Activated CD4-positive, CD25-positive, alpha-beta regulatory T cell treated with anti-CD3 and anti-CD28 coated beads, Interleukin-2, amount 50 U/mL, for 72 hours (primary cell): ENCODE measurements at regions not wholly inside any gene's neighbourhood (a gene's known extent, or its start where the extent isn't known, plus 50 kb on each side); places are given as distances from the start of the nearest gene placed in this dataset.
"Not testable (repeated sequence)": the region's sequence is repeated elsewhere in the genome, so short reads cannot be mapped to it uniquely, and the experiment has no call there.

Experiments used
- DNase-seq: peaks from one replicate; pipeline ENCODE4 v3.0.0; 2021

DNA sequence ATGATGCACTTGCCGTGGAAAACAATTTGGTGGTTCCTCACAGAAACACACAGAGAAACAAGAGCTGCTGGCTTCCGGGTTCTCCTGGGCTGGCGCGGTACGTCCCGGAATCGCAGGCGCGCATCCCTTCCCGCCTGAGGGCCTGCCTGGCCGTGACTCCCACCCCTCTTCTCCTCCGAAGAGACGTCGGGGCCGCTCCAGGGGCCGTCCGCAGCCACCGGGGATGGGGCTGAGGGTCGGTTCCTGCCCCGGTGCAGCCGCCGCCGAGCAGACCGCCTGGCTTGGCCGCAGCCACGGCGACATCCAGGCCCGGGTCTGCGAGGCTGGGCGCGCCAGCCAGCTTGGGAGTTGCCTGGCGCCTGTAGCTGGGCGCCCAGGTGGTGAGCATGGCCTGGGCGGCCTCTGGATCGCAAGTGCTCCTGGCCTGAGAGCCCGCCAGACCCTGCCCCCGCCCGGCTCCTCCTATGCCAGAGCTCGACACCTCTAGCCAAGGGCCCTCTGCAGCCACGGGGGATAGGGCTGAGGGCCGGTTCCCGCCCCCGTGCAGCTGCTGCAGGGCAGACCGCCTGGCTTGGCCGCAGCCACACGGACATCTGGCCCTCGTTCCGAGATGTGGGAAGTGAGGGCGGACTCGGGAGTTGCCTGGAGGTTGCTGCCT lies 1647.5 kb downstream of the SPATA31A7 start:
- not testable (repeated sequence) for DNase-seq

DNA sequence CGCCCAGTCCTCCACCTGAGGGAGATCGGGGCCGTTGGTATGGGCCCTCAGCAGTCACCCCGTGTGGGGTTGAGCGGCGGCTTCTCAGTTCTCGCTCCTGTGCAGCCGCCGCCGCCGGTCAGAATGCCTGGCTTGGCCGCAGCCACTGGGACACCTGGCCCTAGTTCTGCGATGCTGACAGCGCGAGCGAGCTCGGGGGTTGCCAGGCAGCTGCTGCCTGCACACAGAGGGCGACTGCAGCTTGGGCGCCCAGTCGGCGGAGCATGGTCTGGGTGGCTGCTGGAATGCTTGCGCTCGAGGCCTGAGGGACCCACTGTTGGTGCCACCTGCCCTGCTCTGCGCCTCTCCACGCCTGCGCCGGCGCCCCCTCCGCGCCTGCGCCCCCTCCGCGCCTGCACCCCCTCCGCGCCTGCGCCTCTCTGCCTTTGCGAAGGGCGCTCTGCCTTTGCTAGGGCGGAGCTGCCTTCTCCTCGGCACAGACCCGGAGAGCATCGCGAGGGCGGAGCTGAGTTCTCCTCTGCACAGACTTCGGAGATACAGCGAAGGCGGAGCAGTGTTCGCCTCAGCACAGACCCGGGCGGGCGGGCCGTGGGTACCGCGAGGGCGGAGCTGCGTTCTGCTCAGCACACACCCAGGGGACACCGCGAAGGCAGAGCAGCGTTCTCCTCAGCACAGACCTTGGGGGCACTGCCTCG lies 1648.3 kb downstream of the SPATA31A7 start:
- DNase-seq: peak; percentile 80

DNA sequence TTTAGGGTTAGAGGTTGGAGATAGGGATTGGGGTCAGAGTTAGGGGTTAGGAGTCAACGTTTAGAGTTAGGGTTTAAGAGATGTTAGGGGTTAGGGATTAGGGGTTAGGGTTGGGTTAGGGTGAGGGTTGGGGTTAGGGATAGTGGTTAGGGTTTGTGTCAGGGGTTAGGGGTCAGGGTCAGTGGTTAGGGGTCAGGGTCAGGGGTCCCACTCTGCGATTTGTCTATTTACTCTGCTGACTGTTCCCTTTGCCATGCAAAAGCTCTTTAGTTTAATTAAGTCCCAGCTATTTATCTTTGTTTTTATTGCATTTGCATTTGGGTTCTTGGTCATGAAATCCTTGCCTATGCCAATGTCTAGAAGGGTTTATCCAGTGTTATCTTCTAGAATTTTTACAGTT lies 1649.3 kb downstream of the SPATA31A7 start:
- not testable (repeated sequence) for DNase-seq

DNA sequence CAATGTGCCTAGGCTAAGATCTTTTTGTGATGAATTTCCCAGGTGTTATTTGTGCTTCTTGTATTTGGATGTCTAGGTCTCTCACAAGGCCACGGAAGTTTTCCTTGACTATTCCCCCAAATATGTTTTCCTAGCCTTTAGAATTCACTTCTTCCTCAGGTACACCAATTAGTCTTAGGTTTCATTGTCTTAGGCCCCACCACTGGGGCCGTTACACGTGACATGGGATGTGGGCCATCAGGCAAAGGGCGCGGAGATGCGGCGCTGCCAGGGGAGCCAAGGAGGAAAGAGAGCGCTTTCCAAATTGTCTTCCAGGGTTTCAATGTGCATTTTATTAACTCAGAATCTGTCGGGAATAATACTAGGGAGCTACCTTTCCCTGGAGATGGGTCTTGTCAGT lies 1653.3 kb downstream of the SPATA31A7 start:
- not testable (repeated sequence) for DNase-seq

DNA sequence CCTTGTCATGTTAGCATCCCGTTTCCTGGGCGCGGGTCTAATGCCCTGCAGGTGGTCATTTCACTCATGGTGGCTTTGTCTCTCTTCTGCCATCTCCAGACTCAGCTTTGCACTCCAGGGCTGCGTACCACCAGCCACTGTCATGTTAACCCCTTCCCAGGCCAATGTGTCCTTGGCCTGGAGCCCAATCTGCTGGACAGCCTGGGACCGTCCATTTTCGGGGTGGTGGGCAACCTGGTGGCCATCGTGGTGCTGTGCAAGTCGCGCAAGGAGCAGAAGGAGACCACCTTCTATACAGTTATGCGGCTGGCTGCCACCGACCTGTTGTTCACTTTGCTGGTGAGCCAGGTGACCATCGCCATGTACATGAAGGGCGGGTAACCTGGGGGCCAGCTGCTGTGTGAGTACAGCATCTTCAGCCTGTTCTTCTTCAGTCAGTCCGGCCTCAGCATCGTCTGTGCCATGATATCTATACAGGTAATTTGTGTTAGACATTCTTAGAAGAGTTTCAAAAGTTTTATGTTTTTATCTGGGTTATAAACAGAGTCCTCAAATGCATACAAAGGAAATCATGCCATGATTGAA lies 1654.0 kb downstream of the SPATA31A7 start:
- DNase-seq: not testable (repeated sequence)

DNA sequence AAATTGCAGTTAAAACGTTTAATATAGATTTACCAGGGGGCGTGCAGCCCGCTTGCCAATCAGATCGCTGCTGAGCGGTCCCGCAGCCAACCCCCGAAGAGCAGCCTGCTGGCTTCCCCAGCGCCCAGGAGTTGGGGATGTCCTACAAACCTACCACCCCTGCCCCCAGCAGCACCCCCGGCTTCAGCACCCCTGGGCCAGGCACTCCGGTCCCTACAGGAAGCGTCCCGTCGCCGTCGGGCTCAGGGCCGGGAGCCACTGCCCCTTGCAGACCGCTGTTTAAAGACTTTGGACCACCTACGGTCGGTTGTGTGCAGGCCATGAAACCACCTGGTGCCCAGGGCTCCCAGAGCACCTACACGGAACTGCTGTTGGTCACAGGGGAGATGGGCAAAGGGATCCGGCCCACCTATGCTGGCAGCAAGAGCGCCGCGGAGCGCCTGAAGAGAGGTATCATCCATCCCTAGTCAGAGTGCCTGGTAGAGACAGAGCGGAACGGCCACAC lies 1654.9 kb downstream of the SPATA31A7 start:
- not testable (repeated sequence) for DNase-seq

DNA sequence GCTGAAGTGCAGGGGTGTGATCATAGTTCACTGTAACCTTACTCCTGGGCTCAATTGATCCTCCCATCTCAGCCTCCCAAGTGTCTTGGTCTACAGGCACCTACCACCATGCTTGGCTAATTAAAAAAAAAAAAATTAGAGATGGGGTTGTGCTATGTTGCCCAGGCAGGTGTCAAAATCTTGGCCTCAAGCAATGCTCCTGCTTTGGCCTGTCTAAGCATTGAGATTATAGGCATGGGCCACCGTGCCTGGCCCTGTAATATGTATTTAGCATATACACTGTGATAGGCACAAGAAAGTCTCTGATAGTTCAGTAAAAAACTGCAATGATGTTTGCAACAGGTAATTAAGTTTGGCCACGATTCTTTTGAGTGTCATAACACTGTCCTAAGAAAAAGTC lies 1658.4 kb downstream of the SPATA31A7 start:
- not testable (repeated sequence) for DNase-seq

DNA sequence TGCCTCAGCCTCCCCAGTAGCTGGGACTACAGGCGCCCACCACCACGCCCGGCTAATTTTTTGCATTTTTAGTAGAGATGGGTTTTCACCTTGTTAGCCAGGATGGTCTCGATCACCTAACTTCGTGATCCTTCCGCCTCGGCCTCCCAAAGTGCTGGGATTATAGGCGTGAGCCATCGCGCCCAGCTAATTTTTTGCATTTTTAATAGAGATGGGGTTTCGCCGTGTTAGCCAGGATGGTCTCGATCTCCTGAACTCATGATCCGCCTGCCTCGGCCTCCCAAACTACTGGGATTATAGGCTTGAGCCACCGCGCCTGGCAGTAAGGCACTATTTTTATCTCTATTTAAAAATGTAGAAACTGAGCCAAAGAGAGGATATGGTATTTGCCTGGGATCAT lies 1660.2 kb downstream of the SPATA31A7 start:
- not testable (repeated sequence) for DNase-seq

DNA sequence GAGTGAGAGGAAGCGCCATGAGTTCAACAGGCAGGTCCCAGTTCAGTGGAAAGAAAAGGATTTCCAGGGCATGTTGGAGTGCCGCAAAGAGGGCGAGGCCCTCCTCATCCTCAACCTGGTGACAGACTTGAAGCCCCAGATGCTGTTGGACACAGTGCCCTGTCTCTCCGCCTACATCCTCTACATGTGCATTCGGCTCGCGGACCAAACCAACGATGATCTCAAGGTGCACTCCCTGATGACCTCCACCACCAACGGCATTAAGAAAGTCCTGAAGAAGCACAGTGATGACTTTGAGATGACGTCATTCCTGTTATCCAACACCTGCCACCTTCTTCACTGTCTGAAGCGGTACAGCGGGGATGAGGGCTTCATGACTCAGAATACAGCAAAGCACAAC lies 1667.4 kb downstream of the SPATA31A7 start:
- not testable (repeated sequence) for DNase-seq

DNA sequence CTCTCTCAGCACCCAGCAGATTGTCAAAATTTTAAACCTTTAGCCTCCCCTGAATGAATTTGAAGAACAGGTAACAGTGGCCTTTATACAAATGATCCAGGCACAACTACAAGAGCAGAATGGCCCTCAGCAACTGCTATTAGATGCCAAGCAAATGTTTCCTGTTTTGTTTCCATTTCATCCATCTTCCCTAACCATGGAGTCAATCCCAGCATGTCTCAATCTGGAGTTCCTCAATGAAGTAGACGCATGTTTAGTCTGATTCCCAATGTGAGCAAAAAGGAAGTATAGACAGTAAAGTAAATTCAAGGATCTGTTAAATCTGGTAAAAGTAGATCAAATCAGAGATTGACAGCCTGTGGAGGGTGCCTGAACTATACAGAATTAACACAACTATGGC lies 1668.4 kb downstream of the SPATA31A7 start:
- DNase-seq: not testable (repeated sequence)

DNA sequence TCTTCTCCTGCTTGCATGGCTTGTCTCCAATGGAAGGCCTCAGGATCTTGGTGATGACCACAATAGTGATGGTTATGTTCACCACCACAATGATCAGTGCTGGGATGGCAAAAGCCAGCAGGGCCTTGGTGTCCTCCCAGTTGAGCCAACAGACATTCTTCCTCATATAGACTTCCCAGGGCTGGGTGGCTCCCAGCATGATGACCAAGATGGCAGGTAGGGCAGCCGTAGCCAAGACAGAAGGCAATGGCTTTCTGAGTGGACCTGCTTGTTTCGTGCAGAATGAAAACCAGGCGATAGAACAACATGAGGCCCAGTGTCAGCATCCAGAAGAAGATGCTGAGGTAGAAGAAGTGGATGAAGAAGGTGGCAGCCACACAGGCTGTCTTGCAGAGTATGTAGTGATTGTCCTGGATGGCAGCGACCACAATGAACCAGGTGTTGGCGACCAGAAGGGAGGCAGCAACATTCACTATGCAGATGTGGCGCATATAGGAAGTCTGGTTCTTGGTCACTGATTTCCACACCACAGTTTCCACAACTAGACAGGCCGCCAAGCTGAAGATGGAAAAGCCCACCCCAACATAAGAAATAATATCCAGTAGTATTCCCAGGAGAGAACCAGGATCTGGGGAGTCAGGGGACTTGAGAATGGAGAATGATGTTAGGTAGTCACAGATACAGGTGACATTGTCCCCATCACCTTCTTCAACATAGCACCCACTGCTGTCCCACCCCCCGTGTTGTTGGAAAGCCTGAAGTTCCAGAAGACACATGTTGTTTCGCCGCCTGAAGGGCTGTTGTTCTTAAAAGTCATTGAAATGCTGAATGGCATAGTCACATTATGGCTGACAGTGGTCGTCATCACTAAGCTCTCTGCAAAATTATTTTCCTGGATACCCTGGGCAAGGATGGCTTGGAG lies 1671.4 kb downstream of the SPATA31A7 start:
- DNase-seq: not testable (repeated sequence)

DNA sequence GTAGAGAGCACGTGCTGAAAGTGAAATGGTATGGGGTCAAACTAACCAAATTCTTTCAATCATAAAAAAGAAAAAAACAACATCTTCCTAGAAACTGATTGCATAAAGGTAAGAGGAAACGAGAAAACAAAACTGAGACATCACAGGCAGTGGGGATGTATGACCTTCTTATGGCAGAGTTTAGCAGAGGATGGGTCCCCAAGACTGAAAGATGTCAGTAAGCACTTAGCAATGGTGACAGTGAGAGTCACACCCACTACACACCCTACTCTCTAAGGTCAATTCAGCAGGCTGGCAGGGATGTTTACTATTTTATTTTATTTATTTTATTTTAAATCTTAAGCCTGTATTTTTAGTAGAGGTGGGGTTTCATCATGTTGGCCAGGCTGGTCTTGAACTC lies 1672.3 kb downstream of the SPATA31A7 start:
- not testable (repeated sequence) for DNase-seq

DNA sequence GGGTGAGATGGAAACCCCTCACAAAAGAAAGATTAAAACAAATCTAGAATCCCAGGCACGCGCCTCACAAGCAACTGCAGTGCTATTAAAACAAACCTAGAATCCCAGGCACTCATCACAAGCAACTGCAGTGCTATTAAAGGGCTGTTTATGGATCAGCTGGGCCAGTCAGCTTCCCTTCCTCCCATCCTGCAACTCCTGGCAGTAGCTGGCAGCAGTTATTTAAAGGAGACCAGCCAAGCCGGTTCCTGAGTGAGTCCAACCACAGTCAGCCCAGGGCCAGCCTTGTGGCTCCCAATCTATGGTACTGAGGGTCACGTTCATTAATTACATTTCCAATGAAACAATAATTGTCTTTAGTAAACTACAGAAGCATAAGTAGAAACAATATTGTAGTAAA lies 1673.5 kb downstream of the SPATA31A7 start:
- DNase-seq: not testable (repeated sequence)

DNA sequence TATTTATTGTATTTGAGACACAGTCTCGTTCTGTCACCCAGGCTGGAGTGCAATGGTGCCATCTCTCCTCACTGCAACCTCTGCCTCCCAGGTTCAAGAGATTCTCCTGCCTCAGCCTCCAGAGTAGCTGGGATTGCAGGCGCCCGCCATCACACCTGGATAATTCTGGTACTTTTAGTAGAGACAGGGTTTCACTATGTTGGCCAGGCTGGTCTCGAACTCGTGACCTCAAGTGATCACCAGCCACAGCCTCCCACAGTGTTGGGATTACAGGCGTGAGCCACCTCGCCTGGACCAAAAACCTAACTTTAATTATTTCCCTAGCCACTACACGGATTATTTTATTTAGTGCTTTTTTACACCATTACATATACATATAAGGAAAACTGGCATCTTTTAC lies 1674.0 kb downstream of the SPATA31A7 start:
- DNase-seq: not testable (repeated sequence)

DNA sequence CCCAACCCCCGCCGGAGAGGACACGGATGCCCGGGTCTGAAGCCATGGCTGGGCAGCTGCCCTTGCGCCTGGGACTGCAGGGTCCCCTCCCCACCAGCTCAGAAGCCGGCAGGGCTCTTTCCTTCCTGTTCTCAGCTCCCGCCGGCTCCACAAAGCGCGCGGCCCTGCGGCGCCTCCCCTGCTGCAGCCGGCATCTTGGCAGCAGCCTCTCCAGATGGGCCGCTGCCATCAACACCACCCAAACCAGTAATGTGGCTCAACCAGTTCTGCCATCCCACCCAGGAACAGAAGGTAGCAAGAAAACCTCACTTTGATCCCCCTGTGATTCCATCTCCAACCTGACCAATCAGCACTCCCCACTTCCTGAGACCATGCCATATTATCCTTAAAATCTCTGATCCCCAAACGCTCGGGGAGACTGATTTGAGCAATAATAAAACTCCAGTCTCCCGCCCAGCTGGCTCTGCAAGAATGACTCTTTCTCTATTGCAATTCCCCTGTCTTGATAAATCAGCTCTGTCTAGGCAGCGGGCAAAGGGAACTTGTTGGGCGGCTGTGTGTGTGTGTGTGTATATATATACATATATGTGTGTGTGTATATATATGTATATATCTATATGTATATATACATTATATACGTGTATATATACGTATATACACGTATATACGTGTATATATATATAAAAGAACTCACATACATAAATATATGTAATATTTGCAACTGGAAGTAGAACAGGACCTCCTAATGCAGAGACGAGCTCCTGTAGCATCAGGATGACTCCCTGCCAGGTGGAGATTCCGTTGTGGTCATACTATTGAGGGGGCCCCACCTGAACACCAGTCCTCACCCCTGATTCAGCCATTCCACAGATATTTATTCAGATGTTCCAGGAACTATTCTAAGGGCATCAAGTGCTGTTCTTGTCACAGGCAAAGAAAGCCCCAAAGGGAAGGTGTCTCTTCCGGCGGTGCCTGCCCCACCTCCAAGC lies 1674.9 kb downstream of the SPATA31A7 start:
- not testable (repeated sequence) for DNase-seq

DNA sequence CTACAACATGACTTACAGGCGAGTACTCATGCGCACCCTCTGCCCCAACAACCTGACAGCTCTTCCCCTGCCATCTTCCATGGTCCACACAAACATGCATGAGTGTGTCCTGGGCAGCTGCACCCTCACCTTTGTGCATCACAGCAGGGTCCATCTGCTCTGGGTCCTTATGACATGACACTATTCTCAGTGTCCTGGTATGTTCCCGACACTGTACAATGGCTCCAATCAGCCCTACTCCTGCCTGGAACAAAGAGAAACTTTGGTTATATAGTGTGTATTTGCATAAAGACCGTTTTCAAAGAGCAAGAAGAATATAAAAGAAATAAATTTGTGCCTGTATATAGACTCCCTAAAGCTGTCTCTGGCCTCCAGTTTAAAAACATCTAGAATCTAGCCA lies 1679.2 kb downstream of the SPATA31A7 start:
- DNase-seq: not testable (repeated sequence)

DNA sequence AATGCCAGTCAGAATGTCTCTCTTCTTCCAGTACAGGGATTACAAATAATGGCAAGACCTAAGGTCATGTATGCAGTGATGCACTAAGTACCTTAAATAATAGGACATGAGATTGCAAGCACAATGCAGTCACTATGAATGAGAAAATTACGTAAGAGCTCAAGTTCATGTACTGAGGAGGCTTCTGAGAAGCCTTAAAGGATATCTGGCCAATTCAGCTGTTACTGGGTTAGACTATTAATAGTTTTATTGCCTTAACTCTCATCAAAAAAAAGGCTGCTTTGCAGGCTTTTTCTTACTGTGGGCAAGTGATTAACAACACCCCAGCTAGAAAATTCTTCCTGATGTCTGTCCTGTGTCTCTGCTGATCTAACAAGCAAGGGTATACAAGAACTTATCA lies 1681.9 kb downstream of the SPATA31A7 start:
- not testable (repeated sequence) for DNase-seq

DNA sequence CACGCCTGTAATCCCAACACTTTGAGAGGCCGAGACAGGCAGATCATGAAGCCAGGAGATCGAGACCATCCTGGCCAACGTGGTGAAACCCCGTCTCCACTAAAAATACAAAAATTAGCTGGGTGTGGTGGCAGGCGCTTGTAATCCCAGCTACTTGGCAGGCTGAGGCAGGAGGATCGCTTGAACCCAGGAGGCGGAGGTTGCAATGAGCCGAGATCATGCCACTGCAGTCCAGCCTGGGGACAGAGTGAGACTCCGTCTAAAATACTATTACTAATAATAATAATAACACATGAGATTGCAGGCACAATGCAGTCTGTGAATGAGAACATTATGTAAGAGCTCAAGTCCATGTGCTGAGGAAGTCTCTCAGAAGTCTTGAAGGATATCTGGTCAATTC lies 1684.4 kb downstream of the SPATA31A7 start:
- DNase-seq: not testable (repeated sequence)

DNA sequence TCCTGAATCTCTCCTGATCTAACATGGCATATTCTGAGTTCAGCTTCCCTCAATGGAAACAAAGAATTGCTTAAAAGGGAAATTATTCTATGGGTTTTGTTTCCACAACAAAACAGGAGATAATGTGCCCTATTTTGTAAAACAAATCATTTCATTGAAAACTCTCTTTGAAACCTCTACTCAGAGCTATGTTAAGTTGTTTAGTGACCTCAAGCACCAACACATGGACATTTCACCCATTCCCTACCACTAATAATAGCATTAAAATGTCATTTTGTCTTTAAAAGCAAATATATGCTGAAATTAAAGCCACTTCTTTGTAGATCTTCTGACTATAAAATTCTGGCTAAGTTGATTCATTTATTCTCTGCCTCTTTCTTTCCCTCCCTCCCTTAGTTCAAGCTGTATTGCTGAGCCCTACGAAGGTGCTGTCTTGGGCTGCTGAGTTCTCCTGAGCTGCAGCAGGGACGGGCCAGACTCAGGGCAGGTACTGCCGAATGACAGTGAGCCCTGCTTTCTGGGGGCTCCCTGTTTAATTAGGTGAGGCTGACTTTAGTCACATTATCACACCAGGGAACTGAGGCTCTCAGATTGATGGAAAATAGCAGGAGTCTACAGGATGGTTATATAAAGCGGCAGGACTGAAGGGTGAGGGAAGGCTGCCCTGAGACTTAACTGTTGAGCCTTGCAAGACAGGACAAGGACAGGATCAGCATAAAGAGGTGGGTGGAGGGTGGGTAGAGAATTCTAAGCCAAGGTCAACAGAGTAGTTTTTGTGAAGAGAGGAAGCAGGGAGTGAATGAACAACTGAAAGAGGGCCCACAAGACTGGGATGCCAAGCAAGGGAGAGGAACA lies 1685.1 kb downstream of the SPATA31A7 start:
- DNase-seq: not testable (repeated sequence)

DNA sequence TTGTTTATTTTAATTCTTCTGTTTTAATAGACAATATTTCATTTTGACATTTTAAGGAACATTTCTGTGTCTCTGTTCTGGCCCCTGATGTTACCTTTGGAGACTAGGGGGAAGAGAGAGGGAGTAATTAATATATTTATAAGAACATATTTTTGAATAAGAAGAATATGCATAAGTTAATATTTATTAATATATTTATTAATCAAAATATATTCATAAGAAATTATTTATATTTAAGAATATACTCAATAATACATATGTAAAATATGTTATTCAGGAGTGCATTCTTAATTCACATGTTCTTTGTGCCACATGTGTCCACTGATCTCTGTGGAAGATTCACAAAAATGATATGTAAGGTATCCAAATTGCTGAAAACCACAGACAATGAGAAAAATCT lies 1687.7 kb downstream of the SPATA31A7 start:
- not testable (repeated sequence) for DNase-seq
